Skeletal muscle cell (primary cell): ENCODE measurements at regions not wholly inside any gene's neighbourhood (a gene's known extent, or its start where the extent isn't known, plus 50 kb on each side); places are given as distances from the start of the nearest gene placed in this dataset.

Experiments used
- DNase-seq: peaks from one replicate; pipeline ENCODE4 v3.0.0-alpha.2; 2010; ENCODE audit warnings: low read depth
- H3K4me3 ChIP-seq: 2 replicates; pipeline ENCODE4 v1.5.1; 2011; ENCODE audit warnings: low read depth, mild to moderate bottlenecking, control low read depth, low read length, moderate library complexity

DNA sequence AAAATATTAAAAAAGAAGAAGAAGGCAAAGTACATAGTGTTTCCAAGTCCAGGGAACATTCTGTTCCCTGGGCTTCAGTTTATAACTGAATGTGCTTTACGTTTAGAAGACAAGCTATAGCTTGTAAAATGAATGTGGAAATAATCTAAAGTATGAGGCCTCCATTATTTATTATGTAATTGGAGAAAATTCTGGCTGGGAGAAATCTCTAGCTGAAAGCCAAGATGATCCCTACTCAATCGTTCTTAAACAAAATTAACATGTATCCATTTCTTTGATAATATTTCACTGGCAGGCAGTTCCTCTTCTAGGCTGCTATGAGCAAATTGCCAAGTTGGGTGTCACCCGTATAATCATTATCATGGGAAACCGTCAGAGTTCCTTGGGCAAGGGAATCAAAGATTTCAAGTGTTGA, 52.2 kb upstream of the ETS2 start:
- H3K4me3 ChIP-seq, result no peak overlapping the region
- DNase-seq, result peak; percentile 39
